ENCODE measurements at regions not wholly inside any gene's neighbourhood (a gene's known extent, or its start where the extent isn't known, plus 50 kb on each side); places are given as distances from the start of the nearest gene placed in this dataset.
A peak's percentile ranks its signal among the peaks of the same experiment; 100 is the strongest.

DNA sequence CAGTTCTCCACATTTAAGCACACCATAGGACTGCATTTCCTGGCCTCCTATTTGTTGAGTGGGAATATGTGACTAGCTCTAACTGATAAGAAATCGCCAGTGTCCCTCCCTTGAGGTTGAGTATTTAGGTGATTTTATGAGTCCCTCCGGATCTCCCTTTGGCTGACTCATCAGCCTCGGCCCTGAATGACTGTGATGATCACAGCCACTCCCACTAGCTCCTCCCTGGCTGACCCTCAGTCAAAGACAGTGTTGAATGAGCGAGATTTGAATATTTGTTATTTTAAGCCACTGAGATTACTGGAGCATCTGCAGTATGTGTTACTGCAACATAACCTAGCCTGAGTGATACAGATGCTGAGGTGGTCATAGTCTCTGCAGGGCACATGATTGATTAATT, 515.3 kb downstream of the EPHB1 start:
- no peak for DNase-seq

DNA sequence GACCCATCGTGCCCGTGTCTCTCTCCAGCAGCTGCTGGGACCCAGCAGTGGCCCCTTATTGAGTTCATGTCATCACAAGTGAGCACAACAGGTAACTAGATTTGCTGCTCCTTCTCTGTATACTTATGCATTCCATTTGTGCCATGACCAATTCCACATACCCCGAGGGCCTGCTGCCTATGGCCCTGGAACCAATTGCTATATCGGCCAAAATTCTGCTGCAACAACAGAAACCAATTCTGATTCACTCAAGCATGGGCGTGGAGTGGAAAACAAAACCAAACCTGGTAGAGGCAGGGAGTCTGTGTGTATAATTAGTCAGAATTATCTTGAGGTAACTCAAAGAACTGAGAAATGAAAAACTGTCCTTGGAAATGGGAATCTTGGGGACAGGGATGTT, 516.6 kb downstream of the EPHB1 start:
- DNase-seq, result no peak

DNA sequence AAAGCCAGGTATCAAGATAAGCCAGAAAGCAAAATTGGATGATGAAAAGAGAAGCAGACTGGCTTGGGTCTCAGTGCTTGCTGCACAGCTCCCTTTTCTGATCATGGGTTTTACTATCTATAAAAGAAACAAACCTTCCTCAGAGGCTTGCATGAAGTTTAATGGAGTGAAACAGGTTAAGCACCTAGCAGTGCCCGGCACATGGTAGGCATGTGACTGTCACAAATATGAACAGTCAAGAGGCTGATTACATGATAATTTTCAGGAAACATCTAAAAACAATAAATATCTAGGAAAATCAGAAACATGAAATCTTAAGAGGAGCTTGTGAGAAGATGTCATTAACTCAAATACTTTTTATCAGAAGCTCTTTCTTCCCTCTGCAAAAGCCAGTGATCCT, 519.2 kb downstream of the EPHB1 start:
- DNase-seq, result no peak

DNA sequence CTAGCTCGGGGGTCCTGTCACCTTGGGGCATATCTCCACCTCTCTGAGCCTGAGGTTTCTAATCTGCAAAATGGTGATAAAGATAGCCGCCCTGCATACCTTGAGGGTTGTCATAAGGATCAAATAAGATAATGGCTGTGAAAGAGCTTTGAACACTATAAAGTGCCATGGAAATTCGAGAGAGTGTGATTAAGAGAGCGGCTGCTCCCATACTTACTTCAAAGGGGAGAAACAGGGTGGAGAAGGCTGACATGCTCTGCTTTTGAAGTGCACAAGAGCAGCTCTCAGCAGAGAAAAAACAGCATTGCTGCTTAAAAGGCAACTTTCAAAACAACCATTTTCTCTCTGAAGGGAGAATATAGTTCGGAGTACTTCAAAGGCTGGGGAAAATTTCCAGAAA, 529.2 kb downstream of the EPHB1 start:
- no peak for DNase-seq

DNA sequence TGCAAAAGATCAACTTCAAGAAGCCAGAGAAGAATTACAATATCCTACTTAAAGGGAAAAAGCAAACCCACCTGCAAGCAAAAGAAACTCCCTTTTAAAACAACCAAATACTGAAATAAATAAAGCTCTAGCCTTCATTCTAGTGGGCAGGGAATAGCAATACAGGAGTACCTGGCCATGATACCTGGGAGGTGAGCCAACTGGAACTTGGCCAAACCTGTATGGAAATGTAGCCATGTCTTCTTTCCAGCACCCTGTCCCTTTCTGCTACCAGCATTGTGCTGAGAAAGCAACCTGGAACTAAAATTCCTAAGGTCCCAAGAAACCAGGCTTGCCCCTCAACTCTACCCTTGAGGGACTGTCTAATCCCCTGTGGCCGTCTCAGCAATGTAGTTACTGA, 530.0 kb downstream of the EPHB1 start:
- no peak for DNase-seq

DNA sequence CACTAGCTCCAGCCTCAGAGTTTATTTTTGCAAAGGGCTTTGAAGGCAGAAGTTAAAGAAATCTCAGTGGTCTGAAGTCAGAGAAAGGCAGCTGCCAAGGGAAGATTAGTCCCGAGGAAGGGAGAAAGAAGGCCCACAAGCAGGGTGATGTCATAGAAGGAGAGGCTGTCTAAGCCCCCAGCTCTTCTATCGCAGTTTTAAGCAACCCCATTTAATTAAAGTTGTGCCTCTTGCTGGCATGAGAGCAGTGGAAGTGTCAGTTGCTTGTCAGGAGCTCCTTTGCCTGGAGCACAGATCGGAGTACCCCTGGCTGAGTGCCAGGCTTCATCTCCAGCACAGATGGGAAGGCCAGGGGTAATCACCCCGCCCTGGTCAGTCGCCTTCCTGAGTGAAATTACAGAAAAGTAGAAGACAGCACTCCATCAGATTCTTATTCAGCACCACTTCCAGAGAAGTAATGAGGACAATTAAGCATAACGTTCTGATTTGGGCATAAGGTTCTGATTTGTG, 530.7 kb downstream of the EPHB1 start:
- peak; percentile 13 for DNase-seq

DNA sequence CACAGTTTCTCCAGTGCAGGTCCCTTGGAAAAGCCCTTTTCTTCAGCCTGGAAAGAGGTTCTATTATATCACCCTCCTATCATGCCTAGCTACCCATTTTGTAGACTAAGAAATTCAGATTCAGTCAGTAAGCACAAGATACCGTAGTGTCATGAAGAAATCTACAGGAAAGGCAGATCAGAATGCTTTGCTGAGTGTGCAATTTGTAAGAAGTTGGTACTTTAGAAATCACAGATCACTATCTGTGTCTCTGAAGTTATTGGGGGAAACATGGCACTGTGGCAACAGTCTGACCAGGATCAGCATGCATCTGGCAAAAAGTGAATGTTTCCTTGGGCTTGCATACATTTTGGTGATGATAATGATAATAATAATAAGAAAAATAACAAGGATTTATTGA, 531.8 kb downstream of the EPHB1 start:
- no peak for DNase-seq

DNA sequence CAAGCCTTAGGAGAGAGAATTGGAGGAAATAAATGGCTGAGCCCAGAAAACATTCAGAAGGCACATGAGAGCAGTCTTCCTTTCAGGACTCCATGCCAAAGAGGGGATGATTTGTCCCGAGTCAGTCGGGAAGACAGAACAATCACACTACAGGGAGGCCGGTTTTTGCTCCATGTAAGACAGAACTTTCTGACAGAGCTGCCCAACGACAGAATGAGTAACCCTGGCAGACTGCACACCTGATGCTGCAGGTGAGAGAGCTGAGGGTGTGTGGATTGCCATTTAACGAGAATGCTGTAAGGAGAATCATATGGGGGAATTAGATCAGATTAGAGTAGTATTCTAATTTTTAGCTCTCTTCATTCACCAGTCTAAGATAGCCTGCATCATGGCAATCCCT, 533.0 kb downstream of the EPHB1 start:
- no peak for DNase-seq

DNA sequence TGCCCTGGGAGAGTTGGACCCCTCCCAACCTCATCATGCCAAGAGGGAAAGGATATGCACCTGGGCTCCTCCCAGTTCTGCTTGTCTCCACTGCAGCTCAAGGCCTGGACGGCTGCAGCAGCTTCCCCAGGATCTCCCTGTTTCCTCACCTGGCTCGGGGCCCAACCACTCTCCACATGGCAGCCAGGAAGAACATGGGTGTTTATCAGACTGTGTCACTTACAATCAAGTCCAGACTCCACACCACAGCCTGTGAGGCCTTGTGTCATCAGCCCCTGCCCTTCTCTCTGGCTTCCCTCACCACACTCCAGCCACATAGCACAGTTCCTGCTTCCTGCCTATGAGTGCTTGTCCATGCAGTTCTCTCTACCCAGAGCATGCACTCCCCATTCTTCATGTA, 534.4 kb downstream of the EPHB1 start:
- DNase-seq, result no peak

DNA sequence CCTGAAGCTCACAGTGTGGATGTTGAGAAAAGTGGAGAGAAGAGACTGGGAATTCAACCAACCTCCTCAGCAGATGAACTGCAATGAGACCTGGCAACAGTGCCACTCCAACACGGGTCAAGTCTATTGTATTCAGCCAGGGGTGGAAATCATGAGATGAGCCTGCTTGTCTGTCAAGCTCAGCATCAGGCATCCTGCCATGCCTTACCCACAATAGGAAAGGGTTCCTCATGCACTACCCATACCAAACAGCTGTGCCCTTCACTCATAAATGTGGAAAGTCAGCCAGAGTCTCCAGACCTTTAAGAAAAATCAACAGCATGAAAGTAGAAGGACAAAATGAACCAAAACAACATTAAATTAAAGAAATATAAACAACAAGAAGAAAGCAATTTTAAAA, 542.1 kb downstream of the EPHB1 start:
- no peak for DNase-seq

DNA sequence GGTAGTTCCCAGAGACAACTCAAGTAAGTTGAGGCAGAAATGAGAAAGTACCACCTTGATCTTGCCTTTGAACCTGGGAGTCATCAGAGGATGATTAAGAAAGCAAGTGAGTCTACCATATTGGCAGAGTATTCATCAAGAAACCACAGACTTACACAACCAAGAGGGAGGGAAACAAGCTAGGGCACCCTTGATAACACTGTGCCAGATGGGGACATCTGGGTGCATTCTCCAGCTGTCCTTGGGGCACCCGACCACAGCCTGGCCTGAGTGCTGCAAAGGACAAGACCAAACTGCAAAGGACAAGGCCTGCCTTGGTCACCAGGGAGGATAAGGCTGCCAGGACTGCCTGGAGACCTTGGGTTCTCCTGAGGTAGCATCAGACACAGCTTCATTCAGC, 553.6 kb downstream of the EPHB1 start:
- no peak for DNase-seq

DNA sequence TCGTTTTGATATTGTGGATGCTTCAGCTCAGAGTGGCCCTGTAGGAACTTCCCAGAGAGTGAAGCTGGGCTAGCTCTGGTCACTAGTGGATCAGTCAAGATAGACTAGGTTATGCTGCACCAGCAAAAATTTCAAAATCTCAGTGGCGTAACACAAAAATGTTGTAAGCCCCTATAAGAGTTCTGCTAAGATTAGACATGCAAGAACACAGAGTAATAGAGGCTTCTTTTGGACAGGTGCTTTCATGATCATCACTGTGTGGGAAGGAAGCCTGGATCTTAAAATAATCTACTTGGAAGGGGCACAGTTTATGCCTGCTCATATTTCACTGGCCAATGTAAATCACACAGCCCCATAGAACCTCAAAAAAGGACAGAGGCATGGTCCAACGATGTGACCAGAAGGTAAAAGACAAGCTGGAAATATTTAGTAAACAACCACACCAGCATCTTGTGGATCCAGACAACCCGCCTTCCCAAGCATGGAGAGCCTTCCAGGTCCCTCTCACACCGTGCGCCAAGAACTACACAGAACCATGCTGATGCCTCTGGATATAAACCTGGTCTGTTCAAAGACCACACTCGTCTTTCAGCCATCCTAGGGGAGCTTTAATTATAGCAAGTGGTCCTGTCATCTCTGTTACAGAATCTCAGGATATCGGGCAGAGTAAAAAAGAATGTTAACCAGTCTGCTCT, 554.3 kb downstream of the EPHB1 start:
- no peak for DNase-seq

DNA sequence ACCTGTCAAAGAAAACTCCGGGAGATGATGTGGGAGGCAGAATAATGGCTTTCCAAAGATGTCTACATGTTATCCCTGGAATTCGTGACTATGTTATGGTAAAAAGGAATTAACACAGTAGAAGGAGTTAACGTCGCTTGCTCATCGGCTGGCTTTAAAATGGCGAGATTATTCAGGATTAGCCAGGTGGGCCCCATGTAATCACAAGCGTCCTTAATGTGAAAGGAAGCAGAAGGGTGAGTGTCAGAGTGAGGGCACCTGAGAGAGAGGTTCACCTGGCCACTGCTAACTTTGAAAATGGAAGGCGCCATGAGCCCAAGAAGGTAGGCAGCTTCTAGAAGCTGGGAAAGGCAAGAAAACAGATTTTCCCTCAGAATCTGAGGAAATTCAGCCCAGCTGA, 557.2 kb downstream of the EPHB1 start:
- DNase-seq, result no peak

DNA sequence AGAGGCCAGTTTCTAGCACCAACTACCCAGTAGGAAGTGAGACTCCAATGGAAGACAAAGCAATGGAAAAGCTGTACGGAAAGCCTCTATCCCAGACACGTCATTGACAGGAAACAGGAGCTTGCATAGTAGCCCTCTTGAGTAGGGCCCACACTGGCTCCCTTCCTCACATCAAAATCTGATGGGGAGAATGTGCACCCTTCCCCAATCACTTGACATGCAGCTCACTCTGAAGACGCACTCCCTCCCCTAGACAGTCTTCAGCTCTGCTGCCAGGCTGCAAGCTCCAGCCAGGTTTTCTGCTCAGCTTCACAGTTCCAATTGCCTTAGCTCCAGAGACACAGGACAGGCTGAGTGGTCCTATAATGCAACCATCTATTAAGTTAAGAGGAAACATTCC, 567.8 kb downstream of the EPHB1 start:
- no peak for DNase-seq

DNA sequence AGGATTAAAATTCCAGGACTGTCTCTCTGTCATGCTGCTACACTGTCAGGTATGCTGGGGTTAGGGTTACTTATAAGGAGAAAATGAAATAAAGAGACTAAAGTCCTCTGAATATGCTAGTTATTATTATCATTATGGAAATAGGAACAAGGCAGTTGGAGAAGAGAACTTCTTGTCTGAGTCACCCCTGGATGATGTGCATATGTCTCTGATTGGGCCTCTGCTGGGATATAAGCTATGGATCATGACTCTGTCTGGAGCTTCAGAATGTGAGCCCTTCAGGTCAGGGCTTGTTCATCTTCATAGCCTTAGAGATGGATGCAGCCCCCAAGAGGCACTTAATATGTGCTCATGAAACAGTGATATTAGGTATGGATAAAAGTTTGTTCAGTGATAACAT, 569.6 kb downstream of the EPHB1 start:
- DNase-seq, result no peak

DNA sequence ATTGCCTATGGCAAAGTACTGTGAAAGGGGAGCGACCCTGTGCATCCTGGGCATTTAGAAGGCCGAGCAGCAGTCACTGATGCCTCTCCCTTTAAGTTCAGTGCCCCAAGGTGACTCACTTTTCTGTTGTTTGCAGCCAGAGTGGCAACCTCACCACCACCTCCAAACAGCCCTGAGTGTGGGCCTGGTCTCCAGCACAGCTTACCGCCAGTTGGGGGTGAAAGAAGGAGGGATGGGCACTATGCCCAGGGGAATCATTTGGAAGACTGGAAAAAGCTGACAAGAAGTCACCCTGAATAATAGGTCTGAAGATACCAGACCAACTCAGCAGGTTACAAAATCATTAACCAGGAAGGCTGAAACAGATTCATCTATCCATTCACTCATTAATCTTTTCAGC, 571.8 kb downstream of the EPHB1 start:
- no peak for DNase-seq

DNA sequence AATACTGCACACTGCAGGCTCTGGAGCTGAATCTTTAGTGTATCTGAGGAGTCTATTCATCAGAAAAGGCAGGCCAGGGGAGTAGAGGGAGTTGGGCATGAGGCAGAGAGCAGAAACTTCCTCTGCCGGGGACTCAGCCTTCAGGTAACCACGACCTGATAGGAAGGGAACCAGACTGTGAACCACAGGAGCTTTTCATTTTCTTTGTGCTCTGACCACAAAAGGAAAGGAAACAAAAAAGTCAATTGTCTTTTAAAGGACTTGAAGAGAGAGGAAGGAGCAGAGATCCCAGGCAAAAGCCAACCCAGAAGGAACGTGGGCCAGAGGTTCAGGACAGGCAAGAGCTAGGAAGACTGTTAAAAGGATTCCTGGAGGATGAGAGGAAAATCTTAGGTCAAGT, 573.3 kb downstream of the EPHB1 start:
- DNase-seq, result no peak

DNA sequence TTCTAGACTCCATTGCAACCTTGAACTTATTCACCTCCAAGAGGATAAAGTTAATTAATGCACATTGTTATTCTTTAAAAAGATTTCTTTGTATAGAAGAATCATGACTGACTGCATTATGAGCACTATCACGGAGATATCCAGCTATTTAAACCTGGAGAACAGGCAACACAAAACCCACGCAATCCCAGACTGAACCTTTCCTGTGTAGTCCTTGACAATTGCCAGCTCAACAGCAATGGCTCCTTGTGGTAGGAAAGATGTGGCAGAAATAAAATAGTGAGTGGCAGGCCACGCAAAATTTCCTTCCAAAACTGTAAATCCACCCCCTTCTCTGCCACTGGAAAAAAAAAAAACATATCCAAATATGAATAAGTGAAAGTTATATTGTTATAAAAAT, 573.7 kb downstream of the EPHB1 start:
- DNase-seq, result no peak

DNA sequence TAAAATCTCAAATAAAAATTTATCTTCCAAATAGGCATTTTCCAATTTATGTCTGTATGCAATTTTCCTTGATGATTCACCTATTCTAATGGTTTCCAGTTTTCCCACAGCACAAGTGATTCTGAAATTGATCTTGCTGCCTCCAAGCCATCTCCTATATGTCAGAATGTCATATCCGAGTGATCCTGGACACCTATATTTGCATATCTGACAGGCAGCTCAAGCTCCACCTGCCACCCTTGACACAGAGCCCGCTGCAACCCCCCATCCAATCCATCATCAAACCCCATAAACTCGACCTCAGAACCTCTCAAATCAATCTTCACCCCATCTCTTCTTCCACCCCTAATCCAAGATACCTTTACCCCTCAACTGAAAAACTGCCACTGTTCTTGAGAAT, 579.5 kb downstream of the EPHB1 start:
- no peak for DNase-seq

DNA sequence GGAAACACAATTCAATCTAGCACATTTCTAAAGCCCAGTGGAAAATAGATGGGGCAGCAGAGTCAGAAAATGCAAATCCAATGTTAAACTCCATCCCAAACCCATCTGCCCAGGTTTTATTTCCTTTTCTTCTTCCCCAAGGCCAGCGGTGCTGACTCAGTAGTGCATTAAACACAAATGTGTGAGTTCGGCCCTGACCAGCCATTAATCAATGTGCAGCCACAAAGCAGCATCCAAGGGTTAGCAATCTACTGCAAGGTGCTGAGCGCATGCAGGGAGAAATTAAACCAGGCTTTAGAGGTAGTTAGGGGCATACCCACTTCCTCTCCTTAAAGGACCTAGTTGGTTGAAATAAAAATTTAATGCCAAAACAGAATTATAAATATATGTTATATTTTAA, 583.3 kb upstream of the PPP2R3A start:
- DNase-seq, result no peak

DNA sequence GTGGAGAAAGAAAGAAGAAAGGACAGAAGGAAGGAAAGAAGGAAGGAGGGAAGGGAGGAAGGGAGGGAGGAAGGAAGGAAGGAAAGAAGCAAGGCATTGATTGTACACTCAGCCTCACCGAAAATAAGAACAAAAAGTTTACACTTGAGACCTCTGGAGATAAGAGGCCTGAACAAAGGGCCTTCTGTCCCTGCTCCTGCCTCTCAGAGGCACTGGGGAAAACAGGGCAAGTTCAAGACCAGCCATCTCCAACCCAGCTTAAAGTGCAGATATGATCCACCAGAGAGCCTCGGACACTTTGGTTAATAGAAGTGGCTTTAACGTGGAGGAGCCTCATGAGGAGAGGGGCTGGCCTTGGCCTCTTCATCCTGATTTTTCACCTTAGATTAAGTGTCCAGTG, 582.9 kb upstream of the PPP2R3A start:
- DNase-seq, result no peak

DNA sequence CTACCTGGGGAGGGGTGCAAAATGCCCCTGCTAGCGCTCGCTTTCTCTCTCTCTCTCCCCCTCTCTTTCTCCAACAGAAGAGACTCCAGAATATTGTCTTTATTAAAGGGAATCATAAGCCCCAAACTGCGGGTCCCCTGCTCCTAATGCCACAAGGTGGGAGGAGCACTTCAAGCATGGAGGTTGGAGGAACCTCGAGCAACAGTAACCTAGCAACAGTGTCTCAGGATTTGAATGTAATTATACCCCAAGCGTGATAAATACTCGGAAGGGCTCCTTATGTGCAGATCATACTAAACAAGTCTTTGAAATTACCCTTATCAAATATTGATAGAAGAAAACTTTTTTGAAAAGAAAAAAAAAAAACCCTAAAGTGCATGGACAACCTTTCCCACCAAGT, 582.2 kb upstream of the PPP2R3A start:
- no peak for DNase-seq

DNA sequence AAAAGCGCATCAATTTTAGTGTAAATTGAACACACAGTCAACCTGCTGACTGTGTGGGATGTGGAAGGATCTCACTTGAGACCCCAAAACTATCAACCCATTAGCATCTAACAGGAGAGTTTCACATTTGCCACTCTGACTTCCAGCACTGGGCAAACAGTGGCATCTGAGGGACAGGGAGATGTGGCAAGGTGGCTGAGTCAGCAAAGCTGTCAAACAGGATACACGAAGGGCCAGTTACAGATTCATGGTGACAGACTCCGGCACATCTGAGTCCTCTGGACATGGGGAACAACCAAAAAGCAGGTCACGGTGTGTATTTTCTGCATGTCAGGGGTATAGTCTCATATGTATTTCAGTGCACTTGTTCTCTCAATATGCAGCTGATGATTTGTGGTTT, 573.4 kb upstream of the PPP2R3A start:
- DNase-seq, result no peak

DNA sequence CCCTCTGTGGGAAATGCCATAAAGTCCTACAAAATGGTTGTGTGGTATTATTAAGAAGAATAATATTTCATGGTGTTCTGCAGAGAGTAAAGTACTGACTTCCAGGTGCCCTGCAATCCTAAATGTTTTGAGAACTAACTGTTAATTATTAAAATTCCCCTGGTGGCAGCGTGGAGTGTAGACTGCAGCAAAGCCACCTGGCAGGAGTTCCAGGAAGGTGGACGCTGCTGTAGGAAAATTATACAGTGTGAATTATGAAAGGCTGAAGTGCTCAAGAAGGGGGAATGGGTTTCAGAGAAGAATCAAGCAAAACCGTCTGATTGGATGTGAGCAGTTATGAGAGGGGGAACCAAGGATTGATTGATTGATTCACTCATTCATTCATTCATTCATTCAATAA, 572.4 kb upstream of the PPP2R3A start:
- DNase-seq, result no peak

DNA sequence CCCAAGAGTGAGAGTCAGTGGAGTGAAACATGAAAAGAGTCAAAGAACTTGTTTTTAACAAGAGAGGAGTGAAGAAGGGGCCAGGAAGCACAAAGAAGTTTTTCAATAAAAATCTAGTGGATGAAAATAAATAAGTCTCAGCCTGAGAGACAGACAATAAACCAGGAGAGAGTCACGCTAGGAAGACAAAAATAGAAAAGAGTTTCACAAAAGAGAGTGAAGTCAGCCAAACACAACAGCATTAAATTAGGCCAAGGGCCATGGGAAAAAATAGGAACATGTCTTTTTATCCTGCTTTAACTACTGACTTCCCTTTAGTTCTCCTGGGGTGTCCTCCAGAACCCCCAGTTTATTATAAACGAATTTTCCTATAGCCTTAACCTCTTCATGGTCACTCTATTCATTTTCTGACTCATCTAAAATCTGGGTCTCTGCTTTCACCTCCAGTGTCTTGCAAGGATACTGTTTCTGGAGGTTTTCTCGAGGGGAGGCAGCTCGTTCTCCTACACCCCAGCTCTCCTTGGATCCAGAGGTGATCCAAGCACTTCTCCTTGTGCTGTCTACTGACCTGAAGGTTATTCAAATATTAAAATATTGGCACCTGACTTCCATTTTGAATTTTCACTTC, 571.5 kb upstream of the PPP2R3A start:
- no peak for DNase-seq
